Skeletal muscle satellite cell (primary cell): ENCODE measurements at regions not wholly inside any gene's neighbourhood (a gene's known extent, or its start where the extent isn't known, plus 50 kb on each side); places are given as distances from the start of the nearest gene placed in this dataset.

Experiments
- H3K27me3 ChIP-seq: 2 replicates; pipeline ENCODE4 v1.7.0; 2013; ENCODE audit warnings: low read length; ENCODE audit not compliant: control insufficient read depth, insufficient read depth
- H3K36me3 ChIP-seq: 2 replicates; pipeline ENCODE4 v1.7.0; 2013; ENCODE audit warnings: mild to moderate bottlenecking, control low read depth, low read length; ENCODE audit not compliant: insufficient read depth
- H3K4me1 ChIP-seq: 2 replicates; pipeline ENCODE4 v1.7.0; 2013; ENCODE audit warnings: low read length; ENCODE audit not compliant: control insufficient read depth, insufficient read depth
- H3K4me2 ChIP-seq: 2 replicates; pipeline ENCODE4 v1.7.0; 2013; ENCODE audit warnings: mild to moderate bottlenecking, low read length
- H3K4me3 ChIP-seq: 2 replicates; pipeline ENCODE4 v1.7.0; 2013; ENCODE audit warnings: low read length
- H3K9ac ChIP-seq: 2 replicates; pipeline ENCODE4 v1.7.0; 2013; ENCODE audit warnings: mild to moderate bottlenecking, low read depth, low read length, moderate library complexity
- H3K9me3 ChIP-seq: replicated peaks from 2 replicates; pipeline ENCODE4 v1.7.0; 2013; ENCODE audit warnings: mild to moderate bottlenecking, control low read depth, low read length

DNA sequence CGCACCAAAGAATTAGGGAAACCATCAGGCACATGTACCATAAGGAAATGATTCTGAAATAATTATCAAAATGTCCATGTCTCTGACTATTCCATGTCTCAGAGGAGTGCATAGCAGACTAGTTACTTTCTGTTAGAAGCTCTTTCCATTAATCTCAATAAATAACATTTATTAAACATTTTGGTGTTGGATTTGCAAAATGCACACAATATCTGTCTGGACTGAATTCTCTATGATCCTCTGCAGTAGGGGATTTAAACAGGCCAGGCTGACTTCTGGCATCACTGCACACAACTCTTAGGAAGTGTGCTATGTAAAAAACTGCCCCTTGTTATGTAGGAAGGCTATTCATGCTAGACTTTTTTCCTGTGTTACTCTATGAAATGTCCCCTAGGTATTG is 283.3 kb upstream of the CDH5 start:
- Histone ChIP-seq H3K4me3 (no peak overlapping the region), H3K4me2 (no peak overlapping the region), H3K27me3 (no peaks in the 10 kb centered on the region), H3K4me1 (no peaks in the 10 kb centered on the region), H3K9me3 (no peaks in the 10 kb centered on the region), H3K36me3 (no peaks in the 10 kb centered on the region), H3K9ac (no peak overlapping the region)

- Histone ChIP-seq H3K9me3 (no peaks in the 10 kb centered on the region), H3K36me3 (no peaks in the 10 kb centered on the region), H3K9ac (no peak overlapping the region), H3K27me3 (no peaks in the 10 kb centered on the region), H3K4me3 (no peak overlapping the region), H3K4me1 (no peaks in the 10 kb centered on the region), H3K4me2 (no peak overlapping the region)
These were observed 284.1 kb upstream of the CDH5 start for GRCh38 chr16:66082424-66082823.

GRCh38 chr16:66081775-66082366 is 284.6 kb upstream of the CDH5 start:
- Histone ChIP-seq H3K27me3 (no peaks in the 10 kb centered on the region), H3K9me3 (no peaks in the 10 kb centered on the region), H3K4me2 (no peak overlapping the region), H3K4me1 (no peaks in the 10 kb centered on the region), H3K36me3 (no peaks in the 10 kb centered on the region), H3K4me3 (no peak overlapping the region), H3K9ac (no peak overlapping the region)

DNA sequence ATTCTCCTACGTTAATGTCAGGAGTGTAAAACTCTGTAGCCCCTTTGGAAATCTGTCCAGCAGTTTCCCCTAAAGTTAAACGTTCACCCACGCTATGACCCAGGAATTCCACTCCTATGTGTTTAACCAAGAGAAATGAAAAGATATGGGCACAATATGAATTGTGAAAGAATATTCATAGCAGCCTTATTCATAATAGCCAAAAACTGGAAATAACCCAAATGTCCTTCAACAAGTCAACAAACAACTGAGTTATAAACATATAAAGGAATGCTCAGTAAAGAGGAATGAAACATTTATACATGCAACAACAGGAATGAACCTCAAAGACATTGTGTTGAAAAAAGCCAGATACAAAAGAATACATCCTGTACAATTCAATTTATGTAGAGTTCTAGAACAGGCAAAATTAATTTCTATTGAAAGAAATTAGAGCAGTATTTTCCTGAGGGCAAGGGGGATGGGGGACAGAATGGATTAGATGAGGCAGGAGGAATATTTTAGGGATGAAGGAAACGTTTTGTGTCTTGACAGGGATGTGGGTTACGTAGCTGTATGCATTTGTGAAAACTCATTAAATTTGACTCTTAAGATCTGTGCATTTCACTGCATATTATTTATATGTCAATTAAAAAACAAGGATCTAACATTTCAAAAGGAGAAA is 286.7 kb upstream of the CDH5 start:
- no peaks in the 10 kb centered on the region for H3K27me3 ChIP-seq
- H3K4me2 ChIP-seq, result no peak overlapping the region
- no peak overlapping the region for H3K4me3 ChIP-seq
- H3K9ac ChIP-seq, result no peak overlapping the region
- no peaks in the 10 kb centered on the region for H3K9me3 ChIP-seq
- H3K4me1 ChIP-seq, result no peaks in the 10 kb centered on the region
- H3K36me3 ChIP-seq, result no peaks in the 10 kb centered on the region

DNA sequence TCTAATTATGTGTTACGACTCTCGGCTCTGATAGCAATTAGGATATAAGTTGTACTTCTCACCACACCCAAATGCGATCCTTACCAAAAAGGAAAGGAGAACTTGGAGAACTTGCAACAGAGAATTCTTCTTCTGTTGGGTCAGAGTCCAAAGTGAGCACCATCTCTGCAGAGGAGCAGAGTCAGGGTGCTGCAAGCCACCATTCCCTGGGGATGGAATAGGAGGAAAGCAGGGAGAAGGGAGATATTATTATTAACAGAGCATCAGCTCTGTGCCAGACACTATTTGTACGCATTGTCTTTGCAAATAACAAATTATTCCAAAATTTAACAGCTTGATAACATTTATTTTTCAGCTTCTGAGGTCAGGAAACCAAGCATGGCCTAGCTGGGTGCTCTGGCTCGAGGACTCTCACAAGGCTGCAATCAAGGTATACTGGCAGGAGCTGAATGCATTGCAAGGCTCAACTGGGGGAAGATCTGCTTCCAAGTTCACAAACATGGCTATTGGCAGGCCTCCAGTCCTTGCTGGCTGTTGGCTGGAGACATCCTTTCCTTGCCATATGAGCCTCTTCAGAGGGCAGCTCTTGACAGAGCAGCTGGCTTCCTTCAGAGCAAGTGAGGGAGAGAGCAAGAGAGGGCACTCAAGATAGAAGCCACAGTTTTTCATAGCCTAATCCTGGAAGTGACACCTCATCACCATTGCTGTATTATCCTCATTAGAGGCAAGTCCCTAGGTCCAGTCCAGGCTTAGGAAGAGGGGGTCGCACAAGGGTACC is 296.2 kb upstream of the CDH5 start:
- no peaks in the 10 kb centered on the region for H3K36me3 ChIP-seq
- no peak overlapping the region for H3K9ac ChIP-seq
- no peak overlapping the region for H3K4me2 ChIP-seq
- H3K9me3 ChIP-seq, result no peaks in the 10 kb centered on the region
- no peaks in the 10 kb centered on the region for H3K4me1 ChIP-seq
- no peak overlapping the region for H3K4me3 ChIP-seq
- peaks cover 3% of the 10 kb centered on the region for H3K27me3 ChIP-seq

GRCh38 chr16:66069587-66069986 is 296.9 kb upstream of the CDH5 start:
- no peak overlapping the region for H3K9ac ChIP-seq
- H3K4me1 ChIP-seq, result no peaks in the 10 kb centered on the region
- no peaks in the 10 kb centered on the region for H3K9me3 ChIP-seq
- no peaks in the 10 kb centered on the region for H3K36me3 ChIP-seq
- peaks cover 3% of the 10 kb centered on the region for H3K27me3 ChIP-seq
- H3K4me2 ChIP-seq, result no peak overlapping the region
- no peak overlapping the region for H3K4me3 ChIP-seq

- Histone ChIP-seq H3K9me3 (no peaks in the 10 kb centered on the region), H3K4me2 (no peak overlapping the region), H3K4me1 (no peaks in the 10 kb centered on the region), H3K9ac (no peak overlapping the region), H3K36me3 (no peaks in the 10 kb centered on the region), H3K27me3 (peaks cover 3% of the 10 kb centered on the region), H3K4me3 (no peak overlapping the region)
These were observed 300.1 kb upstream of the CDH5 start for GRCh38 chr16:66066404-66066803.

GRCh38 chr16:66065925-66066324 is 300.6 kb upstream of the CDH5 start:
- no peak overlapping the region for H3K9ac ChIP-seq
- H3K9me3 ChIP-seq, result no peaks in the 10 kb centered on the region
- no peak overlapping the region for H3K4me2 ChIP-seq

DNA sequence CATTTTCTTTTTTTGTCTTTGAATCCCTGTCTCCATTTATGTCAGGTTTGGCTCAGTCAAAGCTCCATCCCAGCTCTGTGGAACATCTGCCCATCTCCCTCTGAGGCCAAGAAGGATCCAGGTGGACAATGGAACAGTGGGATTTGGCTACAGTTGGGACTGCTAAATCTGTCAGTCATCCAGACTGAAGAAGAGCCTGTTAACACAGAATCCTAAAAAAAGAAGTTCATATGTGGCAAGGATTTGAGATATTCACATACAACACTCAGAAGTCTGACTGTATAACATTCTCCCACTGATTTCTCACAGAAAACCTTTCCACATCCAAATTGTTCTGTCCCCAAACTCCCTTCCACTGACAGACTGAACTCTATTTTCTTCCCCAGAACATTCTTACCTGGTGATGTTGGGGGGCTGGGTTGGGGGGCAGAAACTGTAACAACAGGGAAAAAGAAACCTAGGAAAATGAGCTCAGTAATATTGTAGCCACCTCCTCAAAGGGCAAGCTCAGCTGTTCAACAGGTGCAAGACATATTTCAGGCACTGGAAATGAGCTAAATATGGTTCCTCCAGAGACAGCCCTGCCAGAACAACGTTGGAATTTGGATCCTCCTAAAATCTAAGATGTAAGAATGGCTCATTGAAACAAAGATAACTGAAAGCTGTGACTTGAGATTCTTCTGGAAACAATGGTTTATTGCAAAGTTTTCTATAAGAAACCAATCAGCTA is 301.5 kb upstream of the CDH5 start:
- Histone ChIP-seq H3K36me3 (no peaks in the 10 kb centered on the region), H3K4me2 (no peak overlapping the region), H3K9ac (no peak overlapping the region), H3K9me3 (no peaks in the 10 kb centered on the region), H3K4me3 (no peak overlapping the region), H3K27me3 (peaks cover 3% of the 10 kb centered on the region), H3K4me1 (no peaks in the 10 kb centered on the region)

More at GRCh38 chr16:66065925-66066324, 300.6 kb upstream of the CDH5 start:
- H3K4me3 ChIP-seq, result no peak overlapping the region
- no peaks in the 10 kb centered on the region for H3K36me3 ChIP-seq
- no peaks in the 10 kb centered on the region for H3K4me1 ChIP-seq
- peaks cover 3% of the 10 kb centered on the region for H3K27me3 ChIP-seq

- H3K4me1 ChIP-seq, result no peaks in the 10 kb centered on the region
- H3K4me3 ChIP-seq, result no peak overlapping the region
- H3K27me3 ChIP-seq, result peaks cover 5% of the 10 kb centered on the region
- H3K4me2 ChIP-seq, result no peak overlapping the region
- no peak overlapping the region for H3K9ac ChIP-seq
- H3K36me3 ChIP-seq, result no peaks in the 10 kb centered on the region
- H3K9me3 ChIP-seq, result no peaks in the 10 kb centered on the region
These were observed 307.7 kb upstream of the CDH5 start for GRCh38 chr16:66058832-66059231.

GRCh38 chr16:66058172-66058691 is 308.3 kb upstream of the CDH5 start:
- Histone ChIP-seq H3K4me3 (no peak overlapping the region), H3K9me3 (no peaks in the 10 kb centered on the region), H3K27me3 (peaks cover 5% of the 10 kb centered on the region), H3K4me1 (no peaks in the 10 kb centered on the region), H3K9ac (no peak overlapping the region), H3K4me2 (no peak overlapping the region), H3K36me3 (no peaks in the 10 kb centered on the region)
